ENCODE measurements at regions not wholly inside any gene's neighbourhood (a gene's known extent, or its start where the extent isn't known, plus 50 kb on each side); places are given as distances from the start of the nearest gene placed in this dataset.
"Not testable (repeated sequence)": the region's sequence is repeated elsewhere in the genome, so short reads cannot be mapped to it uniquely, and the experiment has no call there.

DNA sequence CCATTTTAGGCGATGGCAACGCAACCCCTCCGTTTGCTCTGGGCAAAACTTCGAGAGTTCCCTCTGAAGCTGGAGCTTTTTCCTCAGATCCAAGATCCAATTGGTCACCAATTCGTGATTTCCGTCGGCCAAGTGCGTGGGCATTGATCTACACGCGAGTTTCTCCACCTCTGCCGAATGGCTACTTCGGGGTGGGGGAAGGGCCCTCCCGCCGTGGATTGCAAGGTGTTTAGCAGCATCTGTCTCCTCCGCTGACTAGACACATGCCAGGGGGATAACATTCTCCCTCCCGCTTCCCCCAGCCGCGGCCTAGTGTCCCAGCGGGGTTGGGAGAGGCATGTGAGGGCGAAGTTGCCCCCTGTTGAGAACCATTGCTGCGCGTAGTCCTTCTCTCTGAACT lies 120.6 kb downstream of the PPIAL4A start:
- TF ChIP-seq, protein P1, sequence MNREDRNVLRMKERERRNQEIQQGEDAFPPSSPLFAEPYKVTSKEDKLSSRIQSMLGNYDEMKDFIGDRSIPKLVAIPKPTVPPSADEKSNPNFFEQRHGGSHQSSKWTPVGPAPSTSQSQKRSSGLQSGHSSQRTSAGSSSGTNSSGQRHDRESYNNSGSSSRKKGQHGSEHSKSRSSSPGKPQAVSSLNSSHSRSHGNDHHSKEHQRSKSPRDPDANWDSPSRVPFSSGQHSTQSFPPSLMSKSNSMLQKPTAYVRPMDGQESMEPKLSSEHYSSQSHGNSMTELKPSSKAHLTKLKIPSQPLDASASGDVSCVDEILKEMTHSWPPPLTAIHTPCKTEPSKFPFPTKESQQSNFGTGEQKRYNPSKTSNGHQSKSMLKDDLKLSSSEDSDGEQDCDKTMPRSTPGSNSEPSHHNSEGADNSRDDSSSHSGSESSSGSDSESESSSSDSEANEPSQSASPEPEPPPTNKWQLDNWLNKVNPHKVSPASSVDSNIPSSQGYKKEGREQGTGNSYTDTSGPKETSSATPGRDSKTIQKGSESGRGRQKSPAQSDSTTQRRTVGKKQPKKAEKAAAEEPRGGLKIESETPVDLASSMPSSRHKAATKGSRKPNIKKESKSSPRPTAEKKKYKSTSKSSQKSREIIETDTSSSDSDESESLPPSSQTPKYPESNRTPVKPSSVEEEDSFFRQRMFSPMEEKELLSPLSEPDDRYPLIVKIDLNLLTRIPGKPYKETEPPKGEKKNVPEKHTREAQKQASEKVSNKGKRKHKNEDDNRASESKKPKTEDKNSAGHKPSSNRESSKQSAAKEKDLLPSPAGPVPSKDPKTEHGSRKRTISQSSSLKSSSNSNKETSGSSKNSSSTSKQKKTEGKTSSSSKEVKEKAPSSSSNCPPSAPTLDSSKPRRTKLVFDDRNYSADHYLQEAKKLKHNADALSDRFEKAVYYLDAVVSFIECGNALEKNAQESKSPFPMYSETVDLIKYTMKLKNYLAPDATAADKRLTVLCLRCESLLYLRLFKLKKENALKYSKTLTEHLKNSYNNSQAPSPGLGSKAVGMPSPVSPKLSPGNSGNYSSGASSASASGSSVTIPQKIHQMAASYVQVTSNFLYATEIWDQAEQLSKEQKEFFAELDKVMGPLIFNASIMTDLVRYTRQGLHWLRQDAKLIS (CRISPR knock-in tag; IDR thresholded peaks at IDR 0.05; ENCODE audit: borderline replicate concordance), result not testable (repeated sequence)
- not testable (repeated sequence) for TF ChIP-seq CTCF (IDR thresholded peaks at IDR 0.05); NR3C1 (CRISPR knock-in tag; conservative IDR thresholded peaks at IDR 0.05; ENCODE audit: low read depth); NFYB (CRISPR knock-in tag; conservative IDR thresholded peaks at IDR 0.05; ENCODE audit: low read depth); ZNF416 (CRISPR knock-in tag; IDR thresholded peaks at IDR 0.05); ZNF138 (CRISPR knock-in tag; conservative IDR thresholded peaks at IDR 0.05); ELF4 (CRISPR knock-in tag; IDR thresholded peaks at IDR 0.05; ENCODE audit: low read depth); NR2C2 (CRISPR knock-in tag; IDR thresholded peaks at IDR 0.05); TEAD4 (CRISPR knock-in tag; IDR thresholded peaks at IDR 0.05); ZNF671 (CRISPR knock-in tag; IDR thresholded peaks at IDR 0.05)
- TF ChIP-seq, protein P2, sequence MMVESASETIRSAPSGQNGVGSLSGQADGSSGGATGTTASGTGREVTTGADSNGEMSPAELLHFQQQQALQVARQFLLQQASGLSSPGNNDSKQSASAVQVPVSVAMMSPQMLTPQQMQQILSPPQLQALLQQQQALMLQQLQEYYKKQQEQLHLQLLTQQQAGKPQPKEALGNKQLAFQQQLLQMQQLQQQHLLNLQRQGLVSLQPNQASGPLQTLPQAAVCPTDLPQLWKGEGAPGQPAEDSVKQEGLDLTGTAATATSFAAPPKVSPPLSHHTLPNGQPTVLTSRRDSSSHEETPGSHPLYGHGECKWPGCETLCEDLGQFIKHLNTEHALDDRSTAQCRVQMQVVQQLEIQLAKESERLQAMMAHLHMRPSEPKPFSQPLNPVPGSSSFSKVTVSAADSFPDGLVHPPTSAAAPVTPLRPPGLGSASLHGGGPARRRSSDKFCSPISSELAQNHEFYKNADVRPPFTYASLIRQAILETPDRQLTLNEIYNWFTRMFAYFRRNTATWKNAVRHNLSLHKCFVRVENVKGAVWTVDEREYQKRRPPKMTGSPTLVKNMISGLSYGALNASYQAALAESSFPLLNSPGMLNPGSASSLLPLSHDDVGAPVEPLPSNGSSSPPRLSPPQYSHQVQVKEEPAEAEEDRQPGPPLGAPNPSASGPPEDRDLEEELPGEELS (CRISPR knock-in tag; IDR thresholded peaks at IDR 0.05), result not testable (repeated sequence)
- TF ChIP-seq, protein P3, sequence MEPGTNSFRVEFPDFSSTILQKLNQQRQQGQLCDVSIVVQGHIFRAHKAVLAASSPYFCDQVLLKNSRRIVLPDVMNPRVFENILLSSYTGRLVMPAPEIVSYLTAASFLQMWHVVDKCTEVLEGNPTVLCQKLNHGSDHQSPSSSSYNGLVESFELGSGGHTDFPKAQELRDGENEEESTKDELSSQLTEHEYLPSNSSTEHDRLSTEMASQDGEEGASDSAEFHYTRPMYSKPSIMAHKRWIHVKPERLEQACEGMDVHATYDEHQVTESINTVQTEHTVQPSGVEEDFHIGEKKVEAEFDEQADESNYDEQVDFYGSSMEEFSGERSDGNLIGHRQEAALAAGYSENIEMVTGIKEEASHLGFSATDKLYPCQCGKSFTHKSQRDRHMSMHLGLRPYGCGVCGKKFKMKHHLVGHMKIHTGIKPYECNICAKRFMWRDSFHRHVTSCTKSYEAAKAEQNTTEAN (CRISPR knock-in tag; IDR thresholded peaks at IDR 0.05), result not testable (repeated sequence)
- TF ChIP-seq, protein P4, sequence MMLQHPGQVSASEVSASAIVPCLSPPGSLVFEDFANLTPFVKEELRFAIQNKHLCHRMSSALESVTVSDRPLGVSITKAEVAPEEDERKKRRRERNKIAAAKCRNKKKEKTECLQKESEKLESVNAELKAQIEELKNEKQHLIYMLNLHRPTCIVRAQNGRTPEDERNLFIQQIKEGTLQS (CRISPR knock-in tag; conservative IDR thresholded peaks at IDR 0.05), result not testable (repeated sequence)
